AG09309 (cell line): ENCODE measurements at regions not wholly inside any gene's neighbourhood (a gene's known extent, or its start where the extent isn't known, plus 50 kb on each side); places are given as distances from the start of the nearest gene placed in this dataset.

Experiments
- DNase-seq: peaks from one replicate; pipeline ENCODE4 v3.0.0-alpha.2; 2010; ENCODE audit warnings: low read depth
- H3K4me3 ChIP-seq: 2 replicates; pipeline ENCODE4 v1.5.1; 2011; ENCODE audit warnings: mild to moderate bottlenecking, low read depth, low read length, moderate library complexity; ENCODE audit not compliant: control insufficient read depth
- CTCF ChIP-seq: IDR thresholded peaks from 2 replicates; pipeline ENCODE4 v1.5.1; 2011; ENCODE audit warnings: mild to moderate bottlenecking, low read depth, low read length, inconsistent platforms; ENCODE audit not compliant: insufficient read depth, control insufficient read depth; ENCODE audit errors: missing control alignments

- no peak for TF ChIP-seq CTCF
- DNase-seq: no peak
- H3K4me3 ChIP-seq: no peak overlapping the region
Measured at GRCh38 chr17:56735842-56736241, 97.9 kb downstream of the C17orf67 start.

GRCh38 chr17:56737421-56738161 lies 96.1 kb downstream of the C17orf67 start:
- peak; percentile 38 for DNase-seq
- H3K4me3 ChIP-seq: no peak overlapping the region
- no peak for TF ChIP-seq CTCF

GRCh38 chr17:56739376-56739775 lies 94.3 kb downstream of the C17orf67 start:
- no peak for TF ChIP-seq CTCF
- no peak for DNase-seq
- H3K4me3 ChIP-seq: no peak overlapping the region

GRCh38 chr17:56739776-56740175 lies 93.9 kb downstream of the C17orf67 start:
- no peak for DNase-seq
- TF ChIP-seq CTCF: no peak
- H3K4me3 ChIP-seq: no peak overlapping the region

- no peak for TF ChIP-seq CTCF
- no peak for DNase-seq
- H3K4me3 ChIP-seq: no peak overlapping the region
Measured at GRCh38 chr17:56740481-56740880, 93.2 kb downstream of the C17orf67 start.
